ENCODE measurements at regions not wholly inside any gene's neighbourhood (a gene's known extent, or its start where the extent isn't known, plus 50 kb on each side); places are given as distances from the start of the nearest gene placed in this dataset.

- no peaks in the 10 kb centered on the region for H3K9me3 ChIP-seq (ENCODE audit: control insufficient read depth in 1 of 2, low read length in 2 of 2)
- no peaks in the 10 kb centered on the region for H3K4me1 ChIP-seq (ENCODE audit: insufficient read depth, low read length)
- DNase-seq, result no peak
- Mint-ChIP-seq H3K27me3 (no peaks in the 10 kb centered on the region), H3K4me1 (no peaks in the 10 kb centered on the region), H3K4me3 (no peak overlapping the region), H3K9me3 (peaks cover 5 to 17% (median 8%) of the 10 kb centered on the region in 8 donors), H3K27ac (no peak overlapping the region), H3K36me3 (no peaks in the 10 kb centered on the region)
- no peaks in the 10 kb centered on the region for H3K36me3 ChIP-seq (ENCODE audit: insufficient read depth, low read length)
- no peak overlapping the region for H3K27ac ChIP-seq (ENCODE audit: low read depth, low read length)
- H3K27me3 ChIP-seq (ENCODE audit: insufficient read depth, low read length), result no peaks in the 10 kb centered on the region
- ChIA-PET POLR2A (ENCODE audit: partially characterized antibody) (no interaction called here), CTCF (ENCODE audit: partially characterized antibody) (no interaction called here)
- intact Hi-C loops (cut with micrococcal nuclease), result no loop called here
- H3K4me3 ChIP-seq (ENCODE audit: low read length in 2 of 2), result no peak overlapping the region
These were observed 742.7 kb upstream of the SLC35B3 start for GRCh38 chr6:9178071-9178470.

- no peak for DNase-seq
- Histone ChIP-seq H3K27ac (ENCODE audit: low read depth, low read length) (no peak overlapping the region), H3K27me3 (ENCODE audit: insufficient read depth, low read length) (no peaks in the 10 kb centered on the region), H3K4me1 (ENCODE audit: insufficient read depth, low read length) (no peaks in the 10 kb centered on the region), H3K4me3 (ENCODE audit: low read length in 2 of 2) (no peak overlapping the region), H3K36me3 (ENCODE audit: insufficient read depth, low read length) (no peaks in the 10 kb centered on the region), H3K9me3 (ENCODE audit: control insufficient read depth in 1 of 2, low read length in 2 of 2) (no peaks in the 10 kb centered on the region)
- Mint-ChIP-seq H3K27ac (no peak overlapping the region), H3K27me3 (no peaks in the 10 kb centered on the region), H3K4me3 (no peak overlapping the region), H3K4me1 (no peaks in the 10 kb centered on the region), H3K9me3 (peaks cover 0 to 20% (median 7%) of the 10 kb centered on the region in 8 donors), H3K36me3 (no peaks in the 10 kb centered on the region)
- intact Hi-C loops (cut with micrococcal nuclease), result no loop called here
- POLR2A ChIA-PET (ENCODE audit: partially characterized antibody), result no interaction called here
- CTCF ChIA-PET (ENCODE audit: partially characterized antibody), result no interaction called here
These were observed 737.9 kb upstream of the SLC35B3 start for GRCh38 chr6:9173229-9173628.

DNA sequence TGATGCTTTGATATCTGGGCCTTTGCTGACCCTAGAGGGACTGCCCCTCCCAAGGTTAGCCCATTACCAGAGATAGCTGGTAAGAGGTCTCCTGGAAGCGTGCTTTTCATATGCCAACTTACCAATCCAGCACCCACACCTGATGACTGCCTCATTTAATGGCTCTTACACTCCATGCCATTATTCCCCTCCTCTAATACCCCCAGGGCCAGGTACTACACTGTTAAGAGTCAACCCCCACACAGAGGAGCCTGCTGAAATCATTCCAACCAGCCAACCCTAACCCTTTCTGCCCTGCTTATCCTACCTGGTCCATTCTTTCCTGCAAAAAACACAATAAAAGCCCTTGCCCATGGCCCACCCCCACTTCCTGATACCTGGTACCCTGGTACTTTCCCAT, 736.8 kb upstream of the SLC35B3 start:
- POLR2A ChIA-PET (ENCODE audit: partially characterized antibody), result no interaction called here
- Histone ChIP-seq H3K36me3 (ENCODE audit: insufficient read depth, low read length) (no peaks in the 10 kb centered on the region), H3K4me3 (ENCODE audit: low read length in 2 of 2) (no peak overlapping the region), H3K9me3 (ENCODE audit: control insufficient read depth in 1 of 2, low read length in 2 of 2) (no peaks in the 10 kb centered on the region), H3K27ac (ENCODE audit: low read depth, low read length) (no peak overlapping the region), H3K4me1 (ENCODE audit: insufficient read depth, low read length) (no peaks in the 10 kb centered on the region), H3K27me3 (ENCODE audit: insufficient read depth, low read length) (no peaks in the 10 kb centered on the region)
- Mint-ChIP-seq H3K27me3 (no peaks in the 10 kb centered on the region), H3K4me1 (no peaks in the 10 kb centered on the region), H3K4me3 (no peak overlapping the region), H3K36me3 (no peaks in the 10 kb centered on the region), H3K27ac (no peak overlapping the region), H3K9me3 (peaks cover 0 to 20% (median 7%) of the 10 kb centered on the region in 8 donors)
- CTCF ChIA-PET (ENCODE audit: partially characterized antibody), result no interaction called here
- DNase-seq, result no peak
- intact Hi-C loops (cut with micrococcal nuclease), result no loop called here

DNA sequence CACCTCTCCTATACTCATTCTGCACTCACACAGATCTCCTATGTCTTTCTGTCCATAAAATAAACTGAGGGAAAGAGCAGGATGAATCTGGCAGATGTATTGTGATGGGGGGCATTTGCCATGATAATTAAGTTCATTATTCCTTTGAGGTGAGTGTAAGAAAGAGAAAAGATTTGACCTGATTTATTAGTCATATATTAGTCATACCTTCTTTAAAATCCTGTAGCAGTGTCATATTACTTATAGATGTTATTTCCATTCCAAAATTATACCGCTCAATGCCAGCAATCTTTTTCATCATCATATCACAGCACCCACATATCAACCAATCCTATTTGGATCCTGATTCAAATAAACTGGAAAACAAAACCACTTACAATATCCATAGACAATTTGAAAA, 733.3 kb upstream of the SLC35B3 start:
- POLR2A ChIA-PET (ENCODE audit: partially characterized antibody), result no interaction called here
- H3K4me3 ChIP-seq (ENCODE audit: low read length in 2 of 2), result no peak overlapping the region
- no peaks in the 10 kb centered on the region for H3K4me1 Mint-ChIP-seq
- H3K27me3 Mint-ChIP-seq, result no peaks in the 10 kb centered on the region
- no peak overlapping the region for H3K4me3 Mint-ChIP-seq
- no peaks in the 10 kb centered on the region for H3K36me3 ChIP-seq (ENCODE audit: insufficient read depth, low read length)
- intact Hi-C loops (cut with micrococcal nuclease), result no loop called here
- H3K27ac Mint-ChIP-seq, result no peak overlapping the region
- CTCF ChIA-PET (ENCODE audit: partially characterized antibody), result no interaction called here
- H3K27me3 ChIP-seq (ENCODE audit: insufficient read depth, low read length), result no peaks in the 10 kb centered on the region
- no peak overlapping the region for H3K27ac ChIP-seq (ENCODE audit: low read depth, low read length)
- H3K9me3 ChIP-seq (ENCODE audit: control insufficient read depth in 1 of 2, low read length in 2 of 2), result no peaks in the 10 kb centered on the region
- H3K36me3 Mint-ChIP-seq, result no peaks in the 10 kb centered on the region
- no peaks in the 10 kb centered on the region for H3K4me1 ChIP-seq (ENCODE audit: insufficient read depth, low read length)
- no peak for DNase-seq
- peaks cover 0 to 9% (median 5%) of the 10 kb centered on the region in 8 donors for H3K9me3 Mint-ChIP-seq

GRCh38 chr6:9161731-9162130, 726.4 kb upstream of the SLC35B3 start:
- H3K9me3 ChIP-seq (ENCODE audit: control insufficient read depth in 1 of 2, low read length in 2 of 2), result peaks cover 0 to 5% of the 10 kb centered on the region in 2 donors
- no peaks in the 10 kb centered on the region for H3K27me3 ChIP-seq (ENCODE audit: insufficient read depth, low read length)
- H3K36me3 Mint-ChIP-seq, result no peaks in the 10 kb centered on the region
- no peak overlapping the region for H3K27ac Mint-ChIP-seq
- H3K4me1 ChIP-seq (ENCODE audit: insufficient read depth, low read length), result no peaks in the 10 kb centered on the region
- H3K27ac ChIP-seq (ENCODE audit: low read depth, low read length), result no peak overlapping the region
- DNase-seq, result no peak
- no peak overlapping the region for H3K4me3 Mint-ChIP-seq
- ChIA-PET POLR2A (ENCODE audit: partially characterized antibody) (no interaction called here), CTCF (ENCODE audit: partially characterized antibody) (no interaction called here)
- H3K36me3 ChIP-seq (ENCODE audit: insufficient read depth, low read length), result no peaks in the 10 kb centered on the region
- intact Hi-C loops (cut with micrococcal nuclease), result no loop called here
- peaks cover 0 to 29% (median 11%) of the 10 kb centered on the region in 8 donors for H3K9me3 Mint-ChIP-seq
- H3K4me1 Mint-ChIP-seq, result no peaks in the 10 kb centered on the region
- H3K4me3 ChIP-seq (ENCODE audit: low read length in 2 of 2), result no peak overlapping the region
- H3K27me3 Mint-ChIP-seq, result no peaks in the 10 kb centered on the region

- Mint-ChIP-seq H3K4me1 (no peaks in the 10 kb centered on the region), H3K4me3 (no peak overlapping the region), H3K27ac (no peak overlapping the region), H3K9me3 (peaks cover 0 to 25% (median 11%) of the 10 kb centered on the region in 8 donors), H3K36me3 (no peaks in the 10 kb centered on the region), H3K27me3 (no peaks in the 10 kb centered on the region)
- POLR2A ChIA-PET (ENCODE audit: partially characterized antibody), result no interaction called here
- CTCF ChIA-PET (ENCODE audit: partially characterized antibody), result no interaction called here
- Histone ChIP-seq H3K27ac (ENCODE audit: low read depth, low read length) (no peak overlapping the region), H3K27me3 (ENCODE audit: insufficient read depth, low read length) (no peaks in the 10 kb centered on the region), H3K4me1 (ENCODE audit: insufficient read depth, low read length) (no peaks in the 10 kb centered on the region), H3K36me3 (ENCODE audit: insufficient read depth, low read length) (no peaks in the 10 kb centered on the region), H3K9me3 (ENCODE audit: control insufficient read depth in 1 of 2, low read length in 2 of 2) (peaks cover 0 to 5% of the 10 kb centered on the region in 2 donors), H3K4me3 (ENCODE audit: low read length in 2 of 2) (no peak overlapping the region)
- no peak for DNase-seq
- intact Hi-C loops (cut with micrococcal nuclease), result no loop called here
These were observed 723.7 kb upstream of the SLC35B3 start for GRCh38 chr6:9159051-9159450.

- intact Hi-C loops (cut with micrococcal nuclease), result no loop called here
- no peaks in the 10 kb centered on the region for H3K36me3 Mint-ChIP-seq
- POLR2A ChIA-PET (ENCODE audit: partially characterized antibody), result no interaction called here
- Histone ChIP-seq H3K27me3 (ENCODE audit: insufficient read depth, low read length) (no peaks in the 10 kb centered on the region), H3K4me3 (ENCODE audit: low read length in 2 of 2) (no peak overlapping the region), H3K4me1 (ENCODE audit: insufficient read depth, low read length) (no peaks in the 10 kb centered on the region), H3K9me3 (ENCODE audit: control insufficient read depth in 1 of 2, low read length in 2 of 2) (no peaks in the 10 kb centered on the region), H3K36me3 (ENCODE audit: insufficient read depth, low read length) (no peaks in the 10 kb centered on the region), H3K27ac (ENCODE audit: low read depth, low read length) (no peak overlapping the region)
- H3K4me1 Mint-ChIP-seq, result no peaks in the 10 kb centered on the region
- no peak overlapping the region for H3K27ac Mint-ChIP-seq
- peaks cover 0 to 7% (median 3%) of the 10 kb centered on the region in 8 donors for H3K9me3 Mint-ChIP-seq
- DNase-seq, result no peak
- CTCF ChIA-PET (ENCODE audit: partially characterized antibody), result no interaction called here
- no peaks in the 10 kb centered on the region for H3K27me3 Mint-ChIP-seq
- no peak overlapping the region for H3K4me3 Mint-ChIP-seq
These were observed 720.5 kb upstream of the SLC35B3 start for GRCh38 chr6:9155836-9156235.

- intact Hi-C loops (cut with micrococcal nuclease), result no loop called here
These were observed 707.8 kb upstream of the SLC35B3 start for GRCh38 chr6:9143140-9143539.

More at GRCh38 chr6:9143140-9143539, 707.8 kb upstream of the SLC35B3 start:
- CTCF ChIA-PET (ENCODE audit: partially characterized antibody), result no interaction called here
- Histone ChIP-seq H3K36me3 (ENCODE audit: insufficient read depth, low read length) (no peaks in the 10 kb centered on the region), H3K4me3 (ENCODE audit: low read length in 2 of 2) (no peak overlapping the region), H3K9me3 (ENCODE audit: control insufficient read depth in 1 of 2, low read length in 2 of 2) (peaks cover 0 to 4% of the 10 kb centered on the region in 2 donors), H3K27ac (ENCODE audit: low read depth, low read length) (no peak overlapping the region), H3K4me1 (ENCODE audit: insufficient read depth, low read length) (no peaks in the 10 kb centered on the region), H3K27me3 (ENCODE audit: insufficient read depth, low read length) (no peaks in the 10 kb centered on the region)
- POLR2A ChIA-PET (ENCODE audit: partially characterized antibody), result no interaction called here
- H3K27ac Mint-ChIP-seq, result no peak overlapping the region
- H3K4me3 Mint-ChIP-seq, result no peak overlapping the region
- H3K27me3 Mint-ChIP-seq, result no peaks in the 10 kb centered on the region
- H3K4me1 Mint-ChIP-seq, result no peaks in the 10 kb centered on the region
- no peak for DNase-seq
- peaks cover 0 to 14% (median 11%) of the 10 kb centered on the region in 8 donors for H3K9me3 Mint-ChIP-seq
- no peaks in the 10 kb centered on the region for H3K36me3 Mint-ChIP-seq
